ENCODE measurements at regions not wholly inside any gene's neighbourhood (a gene's known extent, or its start where the extent isn't known, plus 50 kb on each side); places are given as distances from the start of the nearest gene placed in this dataset.

GRCh38 chr22:25373961-25374360 lies 154.5 kb downstream of the CRYBB2 start (continued):
- TF ChIP-seq EZH2phosphoT487 (IDR thresholded peaks at IDR 0.05; ENCODE audit: unreplicated experiment) = no peak
- TF ChIP-seq CTCF (conservative IDR thresholded peaks at IDR 0.05; ENCODE audit: low read depth in 2 of 2) = no peak
- no peak for TF ChIP-seq POLR2AphosphoS5 (IDR thresholded peaks at IDR 0.05; ENCODE audit: low read depth)
- TF ChIP-seq CREB1 (CRISPR knock-in tag; IDR thresholded peaks at IDR 0.05; ENCODE audit: low read depth) = no peak
- no peak for TF ChIP-seq ZNF331 (CRISPR knock-in tag; IDR thresholded peaks at IDR 0.05; ENCODE audit: low read depth)
- TF ChIP-seq ZNF114 (CRISPR knock-in tag; IDR thresholded peaks at IDR 0.05) = no peak
- TF ChIP-seq NANOG (IDR thresholded peaks at IDR 0.05; ENCODE audit: borderline replicate concordance) = no peak

- H3K27ac ChIP-seq (ENCODE audit: low read depth) = no peak overlapping the region
- H3K27me3 ChIP-seq (ENCODE audit: insufficient read depth) = no peaks in the 10 kb centered on the region
- Mint-ChIP-seq H3K9me3 (no peaks in the 10 kb centered on the region), H3K27ac (peak overlapping the region; percentile 61; the same call in 1 of the 2 replicates), H3K4me3 (no peak overlapping the region), H3K36me3 (ENCODE audit: low read depth) (peaks cover 15% of the 10 kb centered on the region), H3K27me3 (ENCODE audit: insufficient read depth, low read depth, poor library complexity) (peaks cover 6% of the 10 kb centered on the region), H3K4me1 (peaks cover 2% of the 10 kb centered on the region; the same call in 2 of the 3 replicates)
- H3K9me2 ChIP-seq (ENCODE audit: insufficient read depth) = no peaks in the 10 kb centered on the region
- H3F3A ChIP-seq (replicated peaks; ENCODE audit: low read depth) = 0 out of 2 replicates have a peak, but pooled peaks cover 2% of the 10 kb centered on the region
- 0 out of 2 replicates have a peak, but pooled peaks cover 12% of the 10 kb centered on the region for H3K79me2 ChIP-seq (replicated peaks; ENCODE audit: insufficient read depth)
- H2AFZ ChIP-seq = no peak overlapping the region
- H4K20me1 ChIP-seq (replicated peaks; ENCODE audit: insufficient read depth) = peaks cover 8% of the 10 kb centered on the region
- DNase-seq (ENCODE audit: low spot score) (no peak), ATAC-seq (no peak)
- no peaks in the 10 kb centered on the region for H3K4me1 ChIP-seq (ENCODE audit: insufficient read depth)
- H3K4me3 ChIP-seq = no peak overlapping the region
- no peaks in the 10 kb centered on the region for H3K36me3 ChIP-seq (ENCODE audit: insufficient read depth)
- no peak overlapping the region for H3K4me2 ChIP-seq
- TF ChIP-seq ZNF462 (CRISPR knock-in tag; IDR thresholded peaks at IDR 0.05) (no peak), NANOG (IDR thresholded peaks at IDR 0.05; ENCODE audit: borderline replicate concordance) (no peak)
Measured at GRCh38 chr22:25374869-25375268, 155.4 kb downstream of the CRYBB2 start.

Measured in GM23338 (cell line).